OCI-LY3 (cell line): ENCODE measurements at regions not wholly inside any gene's neighbourhood (a gene's known extent, or its start where the extent isn't known, plus 50 kb on each side); places are given as distances from the start of the nearest gene placed in this dataset.
"Not testable (repeated sequence)": the region's sequence is repeated elsewhere in the genome, so short reads cannot be mapped to it uniquely, and the experiment has no call there.

ENCODE experiments used
- H2AFZ ChIP-seq: fragments of 200-600, 300-600 bp; shearing (Covaris generic); 2 replicates; pipeline ENCODE4 v1.6.0; 2014; ENCODE audit warnings: antibody characterized with exemption, low read depth, low read length
- H3K27ac ChIP-seq: fragments of 200-600, 300-600 bp; sonication (generic); 2 replicates; pipeline ENCODE4 v1.5.1; 2014; ENCODE audit warnings: mild to moderate bottlenecking, low read length, moderate library complexity, mixed read lengths
- H3K27me3 ChIP-seq: fragments of 200-600, 300-600 bp; sonication (generic); 2 replicates; pipeline ENCODE4 v1.6.1; 2014; ENCODE audit warnings: low read depth, low read length, mixed read lengths
- H3K36me3 ChIP-seq: fragments of 200-600, 300-600 bp; sonication (generic); replicated peaks from 2 replicates; pipeline ENCODE3; 2014; ENCODE audit warnings: low read depth, low read length, mixed read lengths
- H3K4me1 ChIP-seq: fragments of 300-600, 200-600 bp; sonication (generic); 2 replicates; pipeline ENCODE4 v1.6.1; 2014; ENCODE audit warnings: low read length, mixed read lengths
- H3K4me2 ChIP-seq: fragments of 200-600, 300-600 bp; sonication (generic); 2 replicates; pipeline ENCODE4 v1.6.1; 2014; ENCODE audit warnings: low read length, mixed read lengths
- H3K4me3 ChIP-seq: fragments of 300-600, 200-600 bp; sonication (generic); 2 replicates; pipeline ENCODE4 v1.5.1; 2014; ENCODE audit warnings: antibody characterized with exemption, mild to moderate bottlenecking, low read length, moderate library complexity
- H3K79me2 ChIP-seq: fragments of 300-600, 200-600 bp; shearing (Covaris generic); 2 replicates; pipeline ENCODE4 v1.6.1; 2014; ENCODE audit warnings: mild to moderate bottlenecking, low read length, mixed read lengths
- H3K9ac ChIP-seq: fragments of 300-600, 200-600 bp; shearing (Covaris generic); 2 replicates; pipeline ENCODE4 v1.6.0; 2014; ENCODE audit warnings: mild to moderate bottlenecking, low read length, moderate library complexity
- H3K9me3 ChIP-seq: fragments of 200-600, 300-600 bp; shearing (Covaris generic); 2 replicates; pipeline ENCODE4 v1.6.1; 2014; ENCODE audit warnings: low read length, mixed read lengths; ENCODE audit not compliant: insufficient read depth
- H4K20me1 ChIP-seq: fragments of 200-600, 300-600 bp; sonication (generic); 2 replicates; pipeline ENCODE4 v1.6.1; 2016; ENCODE audit warnings: low read length, mixed read lengths; ENCODE audit not compliant: insufficient read depth
- CTCF ChIP-seq: fragments of 200-600, 300-600 bp; sonication (generic); IDR thresholded peaks from 2 replicates; pipeline ENCODE4 v1.5.1; 2014; ENCODE audit warnings: antibody characterized with exemption, low read length, low read depth
- EZH2phosphoT487 ChIP-seq: fragments of 200-600 bp; shearing (Covaris generic); IDR thresholded peaks from 2 replicates; pipeline ENCODE4 v1.6.1; 2018; ENCODE audit warnings: antibody characterized with exemption, mixed run types, low read depth

DNA sequence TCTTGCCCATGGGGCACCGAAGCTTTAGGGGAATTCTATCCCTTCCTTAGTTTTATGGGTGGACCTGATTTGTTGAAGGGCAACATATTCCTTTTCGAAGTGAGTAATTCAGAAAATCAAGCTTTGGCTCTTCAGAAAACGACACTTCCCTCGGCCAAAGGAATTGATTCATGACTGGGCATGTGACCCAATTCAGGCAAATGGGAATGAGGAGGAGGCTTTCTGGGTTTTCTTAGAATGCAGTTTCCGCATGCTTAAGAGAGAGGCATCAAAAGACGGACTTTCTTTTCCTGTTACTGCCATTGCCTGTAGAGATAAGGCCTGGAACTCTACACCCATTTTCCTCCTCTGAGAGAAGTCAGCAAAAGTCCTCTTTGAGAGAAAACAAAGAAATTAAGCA is 179.5 kb downstream of the RFPL4B start:
- no peaks in the 10 kb centered on the region for H3K36me3 ChIP-seq
- peaks cover 11% of the 10 kb centered on the region for H3K4me1 ChIP-seq
- H3K4me2 ChIP-seq: no peak overlapping the region
- H3K9ac ChIP-seq: no peak overlapping the region
- H3K9me3 ChIP-seq: no peaks in the 10 kb centered on the region
- no peaks in the 10 kb centered on the region for H3K27me3 ChIP-seq
- no peak overlapping the region for H2AFZ ChIP-seq
- TF ChIP-seq CTCF: no peak
- TF ChIP-seq EZH2phosphoT487: no peak
- H3K4me3 ChIP-seq: no peak overlapping the region
- no peak overlapping the region for H3K27ac ChIP-seq
- no peaks in the 10 kb centered on the region for H3K79me2 ChIP-seq
- H4K20me1 ChIP-seq: no peaks in the 10 kb centered on the region

DNA sequence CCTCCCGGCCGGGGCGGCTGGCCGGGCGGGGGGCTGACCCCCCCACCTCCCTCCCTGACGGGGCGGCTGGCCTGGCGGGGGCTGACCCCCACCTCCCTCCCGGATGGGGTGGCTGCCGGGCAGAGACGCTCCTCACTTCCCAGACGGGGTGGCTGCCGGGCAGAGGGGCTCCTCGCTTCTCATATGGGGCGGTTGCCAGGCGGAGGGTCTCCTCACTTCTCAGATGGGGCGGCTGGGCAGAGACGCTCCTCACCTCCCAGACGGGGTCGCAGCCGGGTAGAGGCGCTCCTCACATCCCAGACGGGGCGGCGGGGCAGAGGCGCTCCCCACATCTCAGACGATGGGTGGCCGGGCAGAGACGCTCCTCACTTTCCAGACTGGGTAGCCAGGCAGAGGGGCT is 181.2 kb downstream of the RFPL4B start:
- H3K27me3 ChIP-seq, H3K4me3 ChIP-seq, H3K9ac ChIP-seq, H4K20me1 ChIP-seq, H3K4me2 ChIP-seq, H3K4me1 ChIP-seq, H3K9me3 ChIP-seq, H3K36me3 ChIP-seq, H3K27ac ChIP-seq, H3K79me2 ChIP-seq, H2AFZ ChIP-seq: not testable (repeated sequence)

DNA sequence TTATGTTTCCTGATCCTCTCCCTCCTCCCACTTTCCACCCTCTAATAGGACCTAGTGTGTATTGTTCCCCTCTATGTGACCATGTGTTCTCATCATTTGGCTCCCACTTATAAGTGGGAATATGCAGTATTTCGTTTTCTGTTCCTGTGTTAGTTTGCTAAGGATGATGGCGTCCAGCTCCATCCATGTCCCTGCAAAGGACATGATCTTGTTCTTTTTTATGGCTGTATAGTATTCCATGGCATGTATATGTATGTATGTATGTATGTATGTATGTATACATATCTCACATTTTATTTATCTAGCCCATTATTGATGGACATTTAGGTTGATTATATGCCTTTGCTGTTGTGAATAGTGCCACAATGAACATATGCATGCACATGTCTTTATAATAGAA is 188.7 kb downstream of the RFPL4B start:
- Histone ChIP-seq H3K4me2 (no peak overlapping the region), H3K4me1 (no peaks in the 10 kb centered on the region), H3K4me3 (no peak overlapping the region), H2AFZ (no peak overlapping the region), H4K20me1 (no peaks in the 10 kb centered on the region), H3K27ac (no peak overlapping the region), H3K36me3 (no peaks in the 10 kb centered on the region), H3K79me2 (no peaks in the 10 kb centered on the region), H3K27me3 (no peaks in the 10 kb centered on the region), H3K9ac (no peak overlapping the region), H3K9me3 (no peaks in the 10 kb centered on the region)
- TF ChIP-seq EZH2phosphoT487: no peak
- no peak for TF ChIP-seq CTCF

DNA sequence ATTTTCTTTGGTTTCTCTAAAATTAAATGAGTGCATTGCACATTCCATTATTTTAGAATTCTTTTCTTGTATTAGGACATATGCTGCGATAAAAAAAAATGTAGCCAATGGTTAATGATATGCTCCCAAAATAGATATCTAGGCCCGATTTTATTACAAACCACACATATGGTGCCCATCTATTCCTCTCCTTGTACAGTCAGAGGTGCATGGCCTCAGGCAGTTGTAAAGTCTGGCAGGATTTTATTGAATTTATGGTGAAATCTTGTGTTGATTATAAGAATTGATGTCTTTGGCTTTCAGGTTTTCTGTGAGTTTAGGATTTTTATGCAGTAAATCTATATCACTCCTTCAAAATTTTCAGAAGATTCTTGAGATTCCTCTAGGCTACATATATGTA is 192.2 kb downstream of the RFPL4B start:
- Histone ChIP-seq H3K27me3 (no peaks in the 10 kb centered on the region), H3K4me2 (no peak overlapping the region), H3K27ac (no peak overlapping the region), H3K4me3 (no peak overlapping the region), H2AFZ (no peak overlapping the region), H3K9ac (no peak overlapping the region), H3K4me1 (no peaks in the 10 kb centered on the region), H3K79me2 (no peaks in the 10 kb centered on the region), H3K9me3 (no peaks in the 10 kb centered on the region), H3K36me3 (no peaks in the 10 kb centered on the region), H4K20me1 (no peaks in the 10 kb centered on the region)
- TF ChIP-seq EZH2phosphoT487 (no peak), CTCF (no peak)

DNA sequence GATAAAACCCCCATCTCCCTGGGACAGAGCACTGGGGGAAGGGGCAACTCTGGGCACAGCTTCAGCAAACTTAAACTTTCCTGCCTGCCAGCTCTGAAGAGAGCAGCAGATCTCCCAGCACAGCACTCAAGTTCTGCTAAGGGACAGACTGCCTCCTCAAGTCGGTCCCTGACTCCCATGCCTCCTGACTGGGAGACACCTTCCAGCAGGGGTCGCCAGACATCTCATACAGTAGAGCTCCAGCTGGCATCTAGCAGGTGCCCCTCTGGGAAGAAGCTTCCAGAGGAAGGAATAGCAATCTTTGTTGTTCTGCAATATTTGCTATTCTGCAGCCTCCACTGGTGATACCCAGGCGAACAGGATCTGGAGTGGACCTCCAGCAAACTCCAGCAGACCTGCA is 194.7 kb downstream of the RFPL4B start:
- H3K4me3 ChIP-seq, H3K79me2 ChIP-seq: not testable (repeated sequence)

GRCh38 chr6:112547321-112548085 is 200.4 kb downstream of the RFPL4B start:
- not testable (repeated sequence) for H3K36me3 ChIP-seq, H3K27ac ChIP-seq, H3K4me3 ChIP-seq, H4K20me1 ChIP-seq, H3K9ac ChIP-seq, H3K4me2 ChIP-seq, H3K4me1 ChIP-seq, H3K27me3 ChIP-seq, H3K79me2 ChIP-seq, H2AFZ ChIP-seq, H3K9me3 ChIP-seq

More for the DNA sequence above, 194.7 kb downstream of the RFPL4B start:
- H3K27me3 ChIP-seq, H3K9ac ChIP-seq, H2AFZ ChIP-seq, H3K4me2 ChIP-seq, H4K20me1 ChIP-seq, H3K36me3 ChIP-seq, H3K4me1 ChIP-seq, H3K27ac ChIP-seq, H3K9me3 ChIP-seq: not testable (repeated sequence)
